GM21360 (cell line): ENCODE measurements at regions not wholly inside any gene's neighbourhood (a gene's known extent, or its start where the extent isn't known, plus 50 kb on each side); places are given as distances from the start of the nearest gene placed in this dataset.
"Not testable (repeated sequence)": the region's sequence is repeated elsewhere in the genome, so short reads cannot be mapped to it uniquely, and the experiment has no call there.

Source experiments
- ATAC-seq: cut with Tn5 transposase; IDR thresholded peaks from one replicate; pipeline ENCODE4 v1.9.1; 2021; ENCODE audit warnings: mild to moderate bottlenecking, moderate library complexity; ENCODE audit not compliant: unreplicated experiment

- no peak for ATAC-seq
These were observed 151.7 kb downstream of the THBS2 start for GRCh38 chr6:169101981-169102380.

DNA sequence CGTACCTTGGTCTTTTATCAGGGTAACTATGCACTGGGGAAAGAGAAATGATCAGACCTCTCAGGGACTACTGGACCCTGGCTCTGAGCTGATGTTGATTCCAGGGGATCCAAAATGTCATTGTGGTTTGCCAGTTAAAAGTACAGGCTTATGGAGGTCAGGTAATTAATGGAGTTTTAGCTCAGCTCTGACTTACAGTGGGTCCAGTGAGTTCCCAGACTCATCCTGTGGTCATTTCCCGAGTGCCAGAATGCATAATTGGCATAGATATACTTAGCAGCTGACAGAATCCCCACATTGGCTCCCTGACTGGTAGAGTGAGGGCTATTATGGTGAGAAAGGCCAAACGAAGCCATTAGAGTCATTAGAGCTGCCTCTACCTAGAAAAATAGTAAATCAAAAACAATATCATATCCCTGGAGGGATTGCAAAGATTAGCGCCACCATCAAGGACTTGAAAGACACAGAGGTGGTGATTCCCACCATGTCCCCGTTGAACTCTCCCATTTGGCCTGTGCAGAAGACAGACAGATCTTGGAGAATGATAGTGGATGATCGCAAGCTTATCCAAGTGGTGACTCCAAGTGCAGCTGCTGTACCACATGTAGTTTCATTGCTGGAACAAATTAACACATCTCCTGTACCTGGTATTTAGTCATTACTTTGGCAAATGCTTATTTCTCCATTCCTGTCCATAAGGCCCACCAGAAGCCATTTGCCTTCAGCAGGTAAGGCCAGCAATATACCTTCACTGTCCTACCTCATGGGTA lies 152.4 kb downstream of the THBS2 start:
- ATAC-seq: no peak

GRCh38 chr6:169099411-169100202 lies 154.0 kb downstream of the THBS2 start:
- ATAC-seq: no peak

GRCh38 chr6:169098651-169099050 lies 155.0 kb downstream of the THBS2 start:
- ATAC-seq: not testable (repeated sequence)

DNA sequence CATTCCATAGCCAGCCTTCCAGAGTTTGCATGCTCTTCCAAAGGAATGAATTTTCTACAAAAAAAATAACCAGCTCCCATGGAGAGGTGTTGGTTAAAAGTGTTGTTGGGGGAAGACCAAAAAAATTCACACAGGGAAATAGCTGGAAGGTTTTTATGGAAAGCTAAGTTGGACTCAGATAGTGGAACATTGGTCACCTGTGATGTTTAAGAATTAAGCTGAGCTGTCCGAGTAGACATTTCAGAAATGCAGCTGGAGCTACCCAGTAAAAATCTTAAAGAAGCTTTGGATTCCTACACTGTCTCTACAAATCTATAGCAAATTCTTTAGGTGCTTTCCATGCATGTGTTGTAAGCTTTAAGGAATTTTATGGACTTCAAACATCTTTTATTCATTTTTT lies 155.5 kb downstream of the THBS2 start:
- ATAC-seq: no peak

DNA sequence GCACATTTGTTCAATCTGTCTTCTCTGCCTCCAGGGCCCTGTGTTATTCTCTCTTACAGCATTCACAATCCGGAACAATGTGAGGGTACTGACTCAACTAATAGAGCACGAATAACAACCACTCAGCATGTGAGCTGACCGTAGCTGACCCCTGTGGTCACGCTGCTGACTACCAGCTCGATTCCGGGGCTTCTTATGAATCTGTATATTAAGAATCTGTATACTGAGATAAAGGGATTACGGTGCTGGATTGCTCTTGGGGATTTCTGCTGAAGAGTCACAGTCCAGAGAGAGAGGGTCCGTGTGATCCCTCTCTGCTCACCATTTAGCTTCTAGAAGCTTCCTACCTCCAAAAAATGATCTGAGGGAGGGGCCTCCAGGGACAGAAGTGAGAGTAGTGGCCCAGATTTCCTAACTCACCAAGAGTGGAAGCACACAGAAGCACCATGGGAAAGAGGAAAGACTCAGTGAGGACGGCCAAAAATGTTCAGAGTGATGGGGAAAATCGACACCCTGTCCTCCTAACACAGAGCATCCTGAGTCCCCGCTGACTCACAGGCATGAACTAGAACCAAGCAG lies 156.2 kb downstream of the THBS2 start:
- ATAC-seq: no peak

DNA sequence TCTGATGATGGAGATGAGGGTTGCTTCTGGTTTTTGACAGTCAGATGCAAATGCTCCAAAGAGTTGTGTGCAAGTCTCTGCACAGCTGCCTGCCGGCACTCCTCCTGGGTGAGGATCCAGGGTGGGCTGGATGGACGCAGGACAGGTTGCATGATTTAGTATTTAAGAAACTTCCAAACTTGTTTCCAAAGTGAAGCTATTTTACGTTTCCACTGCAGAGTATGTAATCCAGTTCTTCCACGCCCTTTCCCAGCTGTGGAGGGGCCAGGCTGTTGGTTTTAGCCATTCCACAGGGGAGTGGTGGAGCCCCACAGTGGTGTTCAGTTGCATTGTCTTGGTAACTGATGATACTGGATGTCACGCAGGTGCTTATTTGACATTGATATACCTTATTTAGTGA lies 157.3 kb downstream of the THBS2 start:
- ATAC-seq: no peak

GRCh38 chr6:169095153-169095552 lies 158.5 kb downstream of the THBS2 start:
- ATAC-seq: no peak

GRCh38 chr6:169094552-169094950 lies 159.1 kb downstream of the THBS2 start:
- ATAC-seq: no peak

DNA sequence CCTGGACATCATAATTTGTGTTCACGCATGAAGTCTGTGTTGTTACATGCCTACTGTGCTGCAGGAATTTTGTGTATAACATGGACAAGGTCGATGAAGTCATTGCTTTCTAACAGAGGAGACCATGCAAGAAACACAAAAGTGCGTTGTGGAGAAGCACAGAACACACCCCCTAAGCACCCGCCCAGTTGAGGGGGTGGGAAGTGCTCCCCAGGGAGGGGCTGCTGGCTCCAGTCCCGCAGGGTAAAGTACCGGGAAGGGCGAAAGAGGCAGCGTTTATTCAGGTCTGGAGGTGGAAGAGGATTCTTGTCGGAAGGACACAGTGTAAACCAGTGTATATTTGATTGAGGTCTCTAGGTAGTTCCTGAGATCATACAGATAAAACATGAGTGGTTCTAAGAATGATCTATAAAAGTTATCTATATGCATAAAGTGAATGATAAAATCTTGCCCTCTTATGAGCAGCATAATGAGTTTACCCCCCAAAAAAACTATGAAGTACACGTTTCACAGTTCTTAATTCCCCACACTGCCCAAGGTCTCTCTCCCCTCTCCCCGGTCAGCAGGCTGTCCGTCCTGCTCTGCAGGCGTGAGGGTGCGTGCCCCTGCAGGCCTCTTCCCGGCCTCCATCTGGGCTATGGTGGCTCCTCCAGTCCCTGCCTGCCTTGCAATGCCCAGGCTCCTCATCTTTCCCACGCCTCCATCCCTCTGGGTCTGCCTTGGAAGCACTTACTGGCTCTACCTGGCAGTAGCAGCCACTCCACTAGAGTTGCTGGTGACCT lies 159.7 kb downstream of the THBS2 start:
- ATAC-seq: no peak

DNA sequence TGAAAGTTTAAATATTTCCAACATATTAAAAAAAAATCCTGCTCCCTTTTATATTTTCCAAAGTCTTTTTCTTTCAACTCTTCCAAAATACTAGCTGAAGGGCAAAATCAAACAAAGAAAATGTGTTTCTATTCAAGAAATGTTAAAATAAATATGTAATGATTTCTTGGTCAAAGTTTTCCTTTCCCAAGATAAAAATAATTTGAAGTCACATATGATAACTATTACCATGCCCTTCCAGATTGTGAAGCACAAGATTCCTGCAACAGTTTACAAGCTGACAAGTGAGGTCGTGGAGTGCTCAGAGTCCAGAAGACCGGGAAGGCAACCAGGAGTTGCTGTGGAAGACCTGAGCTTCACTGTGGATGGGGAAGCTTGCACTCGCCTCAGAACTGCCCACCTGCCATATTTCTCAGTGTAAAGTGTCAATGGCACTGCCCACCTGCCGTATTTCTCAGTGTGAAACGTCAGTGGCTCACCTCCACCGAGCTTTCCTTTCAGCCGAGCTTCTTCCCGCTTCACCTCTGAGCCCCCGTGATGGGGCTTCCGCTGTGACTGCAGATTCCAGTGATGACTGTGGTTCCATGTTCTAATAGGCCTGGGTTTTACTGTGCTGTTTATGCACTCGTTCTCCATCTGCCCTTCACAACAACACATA lies 160.5 kb downstream of the THBS2 start:
- ATAC-seq: no peak

GRCh38 chr6:169092375-169092774 lies 161.3 kb downstream of the THBS2 start:
- ATAC-seq: peak; percentile 54

DNA sequence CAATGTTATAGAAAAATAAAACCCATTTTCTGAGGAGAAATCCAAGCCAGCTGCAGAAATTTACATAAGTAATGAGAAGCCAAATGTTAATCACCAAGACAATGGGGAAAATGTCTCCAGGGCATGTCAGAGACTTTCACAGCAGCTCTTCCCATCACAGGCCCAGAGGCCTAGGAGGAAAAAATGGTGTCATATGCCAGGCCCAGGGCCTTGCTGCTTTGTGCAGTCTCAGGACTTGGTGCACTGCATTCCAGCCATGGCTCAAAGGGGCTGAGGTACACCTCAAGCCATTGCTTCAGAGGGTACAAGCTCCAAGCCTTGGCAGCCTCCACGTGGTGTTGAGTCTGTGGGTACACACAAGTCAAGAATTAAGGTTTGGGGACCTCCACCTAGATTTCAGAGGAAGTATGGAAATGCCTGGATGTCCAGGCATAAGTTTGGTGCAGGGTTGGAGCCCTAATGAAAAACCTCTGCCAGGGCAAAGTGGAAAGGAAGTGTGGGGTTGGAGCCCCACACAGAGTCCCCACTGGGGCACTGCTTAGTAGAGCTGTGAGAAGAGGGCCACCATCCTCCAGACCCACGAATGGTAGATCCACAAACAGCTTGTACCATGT lies 163.0 kb downstream of the THBS2 start:
- ATAC-seq: not testable (repeated sequence)

DNA sequence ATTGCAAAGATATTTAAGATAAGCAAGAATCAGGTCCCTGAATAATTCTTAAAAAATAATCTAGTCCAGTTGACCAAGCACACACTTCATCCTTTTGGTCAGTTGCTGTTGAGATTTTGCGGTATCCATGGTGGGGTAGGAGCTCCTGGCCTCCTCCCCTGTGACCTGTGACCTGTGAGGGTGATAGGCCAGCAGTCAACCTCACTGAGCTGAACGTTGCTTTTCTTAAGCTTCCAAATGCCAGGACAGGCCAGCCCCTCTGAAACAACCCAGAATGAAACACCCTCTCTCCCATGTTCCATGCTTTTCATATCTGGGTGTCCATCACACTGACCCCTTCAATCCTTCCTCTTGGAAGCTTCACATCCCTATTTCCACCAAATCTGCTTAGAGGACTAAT lies 164.9 kb downstream of the THBS2 start:
- no peak for ATAC-seq

DNA sequence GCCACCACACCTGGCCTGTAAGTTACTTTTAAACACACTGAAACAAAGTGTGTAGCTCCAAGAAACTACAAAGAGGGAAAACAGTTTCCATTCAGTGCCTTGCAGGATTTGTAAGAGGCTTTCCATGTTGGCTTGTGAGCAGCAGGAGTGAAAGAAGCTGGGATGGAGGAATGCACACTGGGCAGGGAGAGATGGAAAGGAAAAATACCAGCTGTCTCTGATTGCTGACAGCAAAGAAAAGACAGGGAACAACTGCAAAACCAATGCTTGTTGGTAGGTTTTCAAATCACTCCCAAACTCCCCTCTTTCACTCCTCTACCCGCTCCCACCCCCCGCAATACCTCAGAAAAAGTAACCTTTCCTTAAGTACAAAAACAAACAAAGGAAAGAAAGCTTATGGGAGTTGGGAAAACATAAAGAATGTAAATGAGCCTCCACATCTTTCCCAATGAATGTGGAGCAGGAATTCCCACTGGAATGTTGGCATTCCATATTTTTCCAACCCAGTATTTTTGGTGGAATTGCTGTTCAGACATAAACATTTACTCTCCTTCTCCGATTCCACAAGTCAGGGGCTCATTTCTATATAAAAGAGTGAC lies 166.1 kb downstream of the THBS2 start:
- no peak for ATAC-seq

DNA sequence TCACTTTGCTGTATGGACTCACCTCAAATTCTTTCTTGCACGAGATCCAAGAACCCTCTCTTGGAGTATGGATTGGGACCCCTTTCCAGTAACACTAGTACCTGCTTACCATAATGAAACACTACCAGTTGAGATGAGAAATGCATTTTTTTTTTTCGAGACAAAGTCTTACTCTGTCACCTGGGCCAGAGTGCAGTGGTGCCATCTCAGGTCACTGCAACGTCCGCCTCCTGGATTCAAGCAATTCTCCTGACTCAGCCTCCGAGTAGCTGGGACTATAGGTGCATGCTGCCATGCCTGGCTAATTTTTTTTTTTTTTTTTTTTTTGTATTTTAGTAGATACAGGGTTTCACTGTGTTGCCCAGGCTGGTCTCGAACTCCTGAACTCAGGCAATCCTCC lies 167.0 kb downstream of the THBS2 start:
- ATAC-seq: not testable (repeated sequence)

DNA sequence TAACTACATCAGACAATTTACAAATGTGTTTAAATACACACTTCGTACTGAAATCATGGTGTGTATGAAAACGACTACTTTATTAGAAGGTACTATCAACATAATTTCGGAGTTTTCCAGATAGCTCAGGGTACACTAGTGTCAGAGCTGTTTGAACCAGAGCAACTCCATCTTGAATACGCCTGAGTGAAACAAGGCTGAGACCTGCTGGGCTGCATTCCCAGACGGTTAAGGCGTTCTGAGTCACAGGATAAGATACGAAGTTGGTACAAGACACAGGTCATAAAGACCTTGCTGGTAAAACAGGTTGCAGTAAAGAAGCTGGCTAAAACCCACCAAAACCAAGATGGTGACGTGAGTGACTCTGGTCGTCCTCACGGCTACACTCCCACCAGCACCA lies 167.6 kb downstream of the THBS2 start:
- ATAC-seq: no peak

GRCh38 chr6:169085466-169085865 lies 168.2 kb downstream of the THBS2 start:
- no peak for ATAC-seq

GRCh38 chr6:169084557-169084956 lies 169.1 kb downstream of the THBS2 start:
- not testable (repeated sequence) for ATAC-seq

DNA sequence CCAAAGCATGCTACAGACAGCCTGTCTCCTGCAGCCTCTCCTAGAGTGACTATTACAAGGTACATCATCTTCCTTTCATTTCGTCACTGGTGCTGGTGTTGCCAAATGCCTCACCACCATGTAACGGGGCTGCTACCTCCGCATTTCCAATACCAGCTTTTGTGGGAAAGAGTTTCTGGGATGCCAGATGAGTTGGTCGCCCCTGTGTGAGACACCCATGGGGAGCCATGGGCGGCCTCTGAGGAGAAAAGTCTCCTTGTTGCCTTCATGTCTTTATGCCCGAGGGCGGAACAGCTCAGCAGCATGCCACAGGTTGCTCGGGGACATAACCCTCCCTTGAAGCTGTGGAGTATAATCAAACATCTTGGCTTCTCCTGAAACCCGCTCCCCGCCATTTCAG lies 169.6 kb downstream of the THBS2 start:
- no peak for ATAC-seq
